Activated CD8-positive, alpha-beta T cell treated with anti-CD3 and anti-CD28 coated beads, Interleukin-2, amount 10 ng/mL, durations not matched to agents 7 days and 5 days (primary cell): ENCODE measurements at regions not wholly inside any gene's neighbourhood (a gene's known extent, or its start where the extent isn't known, plus 50 kb on each side); places are given as distances from the start of the nearest gene placed in this dataset.
"Not testable (repeated sequence)": the region's sequence is repeated elsewhere in the genome, so short reads cannot be mapped to it uniquely, and the experiment has no call there.

Source experiments
- ATAC-seq: fragments of 150-1000 bp; cut with Tn5 transposase; one replicate; pipeline ENCODE4 v1.10.0; 2021; ENCODE audit warnings: moderate library complexity
- CTCF ChIA-PET: fragments of 350-600 bp; sonication (Branson Sonifier 250); formaldehyde crosslinking; loops from one replicate; lab custom pipeline; 2021; ENCODE audit warnings: antibody characterized with exemption; lab: Charles Lee
- POLR2A ChIA-PET: fragments of 350-600 bp; sonication (Branson Sonifier 250); formaldehyde crosslinking; loops from one replicate; lab custom pipeline; 2021; ENCODE audit warnings: antibody characterized with exemption; lab: Charles Lee
- DNase-seq: peaks from one replicate; pipeline ENCODE4 v3.0.0-alpha.2; 2020
- H3K27ac Mint-ChIP-seq: one replicate; pipeline ENCODE4 v1.8.0; 2021; ENCODE audit warnings: mild to moderate bottlenecking, mixed read lengths
- H3K27me3 Mint-ChIP-seq: one replicate; pipeline ENCODE4 v1.8.0; 2021; ENCODE audit warnings: low read depth, mixed read lengths
- H3K36me3 Mint-ChIP-seq: one replicate; pipeline ENCODE4 v1.8.0; 2021; ENCODE audit warnings: low read depth, mixed read lengths
- H3K4me1 Mint-ChIP-seq: one replicate; pipeline ENCODE4 v1.8.0; 2021; ENCODE audit warnings: low read depth, mixed read lengths
- H3K4me3 Mint-ChIP-seq: one replicate; pipeline ENCODE4 v1.8.0; 2021; ENCODE audit warnings: mild to moderate bottlenecking, mixed read lengths
- H3K9me3 Mint-ChIP-seq: one replicate; pipeline ENCODE4 v1.8.0; 2022; ENCODE audit warnings: mixed read lengths; ENCODE audit not compliant: insufficient read depth

GRCh38 chr16:7865393-7865792 lies 532.7 kb downstream of the RBFOX1 start:
- H3K4me3 Mint-ChIP-seq, DNase-seq, ATAC-seq, H3K4me1 Mint-ChIP-seq, H3K36me3 Mint-ChIP-seq, POLR2A ChIA-PET, H3K27ac Mint-ChIP-seq, H3K9me3 Mint-ChIP-seq, CTCF ChIA-PET, H3K27me3 Mint-ChIP-seq: not testable (repeated sequence)

DNA sequence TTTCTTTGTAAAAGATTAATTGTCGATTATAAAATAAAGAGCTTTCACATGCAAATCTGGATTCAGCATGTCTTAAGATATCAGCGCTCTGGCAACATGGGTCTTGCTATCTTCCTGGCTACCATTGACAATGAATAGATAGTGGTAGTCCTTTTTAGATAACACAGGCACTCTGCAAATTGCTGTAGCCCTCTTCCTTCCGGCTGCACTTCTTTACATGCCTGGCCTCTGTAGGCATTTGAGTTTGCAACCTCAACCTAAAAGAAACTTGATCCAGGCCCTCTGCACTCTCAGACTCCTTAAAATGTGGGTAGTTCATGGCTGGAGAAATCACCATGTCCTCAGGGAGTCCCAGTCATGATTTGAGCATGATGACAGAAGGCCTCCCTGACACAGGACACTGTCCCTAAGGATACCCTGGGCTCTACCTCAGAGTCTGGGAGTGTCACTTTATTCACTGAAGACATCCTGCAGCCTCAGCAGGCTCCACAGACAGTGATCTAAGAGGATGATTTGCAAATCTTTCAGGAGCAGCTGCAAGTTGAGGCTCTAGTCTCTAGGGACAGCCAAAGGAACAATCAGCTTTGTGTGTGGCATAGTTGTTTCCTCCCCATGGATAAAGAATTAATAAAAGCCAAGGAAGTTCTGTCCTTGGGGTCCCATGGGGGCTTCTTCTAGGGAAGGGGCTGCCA lies 529.4 kb downstream of the RBFOX1 start:
- Mint-ChIP-seq H3K27me3 (no peaks in the 10 kb centered on the region), H3K27ac (no peak overlapping the region)

DNA sequence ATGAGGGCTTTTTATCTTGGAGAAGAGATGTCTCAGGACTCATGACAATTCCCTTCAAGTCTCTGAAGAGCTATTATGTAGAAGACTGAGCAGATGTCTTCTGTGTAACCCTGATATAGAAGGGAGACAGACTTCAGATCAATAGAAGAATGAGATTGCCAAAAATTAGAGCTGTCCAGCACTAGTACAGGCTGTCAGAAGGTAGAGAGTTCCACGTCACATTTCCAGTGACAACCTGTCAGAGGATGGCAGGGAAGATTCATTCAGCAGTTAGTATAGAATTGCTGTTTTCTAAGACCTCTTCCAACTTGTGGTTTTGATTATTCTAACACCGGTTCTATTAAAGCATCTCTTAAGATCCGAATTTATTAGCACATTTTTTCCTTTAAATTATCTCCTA lies 520.6 kb downstream of the RBFOX1 start:
- Mint-ChIP-seq H3K36me3 (no peaks in the 10 kb centered on the region), H3K4me1 (no peaks in the 10 kb centered on the region), H3K4me3 (no peak overlapping the region), H3K27ac (no peak overlapping the region), H3K27me3 (no peaks in the 10 kb centered on the region), H3K9me3 (peaks cover 11% of the 10 kb centered on the region)
- ChIA-PET POLR2A (no interaction called here), CTCF (no interaction called here)
- DNase-seq: no peak
- no peak for ATAC-seq

More for the DNA sequence above, 529.4 kb downstream of the RBFOX1 start:
- H3K4me1 Mint-ChIP-seq: no peaks in the 10 kb centered on the region
- POLR2A ChIA-PET: no interaction called here
- DNase-seq (no peak), ATAC-seq (no peak)
- H3K9me3 Mint-ChIP-seq: peaks cover 3% of the 10 kb centered on the region
- H3K36me3 Mint-ChIP-seq: no peaks in the 10 kb centered on the region
- H3K4me3 Mint-ChIP-seq: no peak overlapping the region
- CTCF ChIA-PET: no interaction called here

- Mint-ChIP-seq H3K27me3 (no peaks in the 10 kb centered on the region), H3K27ac (no peak overlapping the region), H3K4me1 (no peaks in the 10 kb centered on the region), H3K4me3 (no peak overlapping the region), H3K36me3 (no peaks in the 10 kb centered on the region), H3K9me3 (peaks cover 8% of the 10 kb centered on the region)
- DNase-seq: no peak
- ChIA-PET CTCF (no interaction called here), POLR2A (no interaction called here)
- ATAC-seq: no peak
Observed at GRCh38 chr16:7849841-7850240, 517.2 kb downstream of the RBFOX1 start.

DNA sequence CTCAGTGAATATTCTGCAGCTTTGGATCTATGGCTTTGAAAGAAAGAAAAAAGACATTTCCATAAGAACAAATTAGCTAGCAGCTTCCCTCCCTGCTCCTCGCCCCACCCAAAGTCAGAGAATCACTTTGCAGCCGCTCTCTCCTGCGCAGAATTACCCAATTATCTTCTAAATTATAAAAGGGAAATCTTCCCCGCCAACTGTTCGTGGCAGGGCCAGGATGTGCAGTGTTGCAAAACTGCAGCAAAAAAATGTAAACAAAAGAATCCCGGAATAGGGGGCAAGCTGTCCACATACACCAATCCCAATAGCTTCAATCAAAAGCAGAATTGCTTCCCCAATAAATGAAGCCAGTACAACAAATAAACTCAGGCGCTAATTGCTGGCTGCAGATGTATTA lies 510.6 kb downstream of the RBFOX1 start:
- Mint-ChIP-seq H3K9me3 (peaks cover 16% of the 10 kb centered on the region), H3K27me3 (no peaks in the 10 kb centered on the region), H3K27ac (no peak overlapping the region), H3K4me1 (no peaks in the 10 kb centered on the region), H3K36me3 (no peaks in the 10 kb centered on the region), H3K4me3 (no peak overlapping the region)
- ChIA-PET CTCF (no interaction called here), POLR2A (no interaction called here)
- no peak for DNase-seq
- no peak for ATAC-seq

DNA sequence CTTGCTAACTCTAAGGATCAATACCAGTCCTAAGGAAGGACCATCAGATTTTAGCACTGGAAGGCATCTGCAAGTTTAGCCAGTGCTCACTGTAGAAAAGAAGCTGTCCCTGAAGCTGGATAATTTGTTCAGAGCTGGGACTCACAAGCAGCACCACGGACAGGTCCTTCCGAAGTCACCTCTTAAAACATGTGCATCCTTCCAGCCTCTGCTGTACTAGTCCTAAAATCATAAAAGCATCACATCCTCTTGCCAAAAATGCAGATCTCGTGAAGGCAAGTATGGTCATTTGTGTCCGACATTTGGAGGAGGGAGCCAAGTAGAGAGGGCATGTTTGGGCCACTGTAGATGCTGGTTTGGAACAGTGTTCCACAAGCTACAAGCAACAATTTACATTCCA lies 506.9 kb downstream of the RBFOX1 start:
- Mint-ChIP-seq H3K4me1 (no peaks in the 10 kb centered on the region), H3K4me3 (no peak overlapping the region), H3K36me3 (no peaks in the 10 kb centered on the region), H3K27ac (no peak overlapping the region), H3K27me3 (no peaks in the 10 kb centered on the region), H3K9me3 (peaks cover 16% of the 10 kb centered on the region)
- no peak for ATAC-seq
- CTCF ChIA-PET: no interaction called here
- POLR2A ChIA-PET: no interaction called here
- DNase-seq: no peak

- POLR2A ChIA-PET: no interaction called here
- Mint-ChIP-seq H3K4me1 (no peaks in the 10 kb centered on the region), H3K36me3 (no peaks in the 10 kb centered on the region), H3K4me3 (no peak overlapping the region), H3K27me3 (no peaks in the 10 kb centered on the region), H3K27ac (no peak overlapping the region), H3K9me3 (no peaks in the 10 kb centered on the region)
- DNase-seq: no peak
- CTCF ChIA-PET: no interaction called here
- ATAC-seq: no peak
Observed at GRCh38 chr16:7834771-7835431, 502.3 kb downstream of the RBFOX1 start.

GRCh38 chr16:7820816-7821215 lies 488.2 kb downstream of the RBFOX1 start:
- peaks cover 7% of the 10 kb centered on the region for H3K9me3 Mint-ChIP-seq
- POLR2A ChIA-PET: no interaction called here
- no peak overlapping the region for H3K4me3 Mint-ChIP-seq
- H3K36me3 Mint-ChIP-seq: no peaks in the 10 kb centered on the region
- DNase-seq (no peak), ATAC-seq (no peak)
- H3K27ac Mint-ChIP-seq: no peak overlapping the region
- CTCF ChIA-PET: no interaction called here
- H3K4me1 Mint-ChIP-seq: no peaks in the 10 kb centered on the region
- H3K27me3 Mint-ChIP-seq: no peaks in the 10 kb centered on the region

GRCh38 chr16:7805686-7806396 lies 473.2 kb downstream of the RBFOX1 start:
- DNase-seq (no peak), ATAC-seq (no peak)
- CTCF ChIA-PET: no interaction called here
- Mint-ChIP-seq H3K27me3 (no peaks in the 10 kb centered on the region), H3K4me1 (no peaks in the 10 kb centered on the region), H3K27ac (no peak overlapping the region), H3K9me3 (peaks cover 10% of the 10 kb centered on the region), H3K4me3 (no peak overlapping the region), H3K36me3 (no peaks in the 10 kb centered on the region)
- POLR2A ChIA-PET: no interaction called here

- no peak for ATAC-seq
- Mint-ChIP-seq H3K27ac (no peak overlapping the region), H3K4me1 (no peaks in the 10 kb centered on the region), H3K9me3 (peaks cover 8% of the 10 kb centered on the region), H3K27me3 (no peaks in the 10 kb centered on the region), H3K36me3 (no peaks in the 10 kb centered on the region), H3K4me3 (no peak overlapping the region)
- ChIA-PET POLR2A (no interaction called here), CTCF (no interaction called here)
- no peak for DNase-seq
Observed at GRCh38 chr16:7804635-7805195, 472.1 kb downstream of the RBFOX1 start.

- ATAC-seq (no peak), DNase-seq (no peak)
- CTCF ChIA-PET: no interaction called here
- Mint-ChIP-seq H3K27ac (no peak overlapping the region), H3K9me3 (peaks cover 15% of the 10 kb centered on the region), H3K36me3 (no peaks in the 10 kb centered on the region), H3K4me1 (no peaks in the 10 kb centered on the region), H3K27me3 (no peaks in the 10 kb centered on the region), H3K4me3 (no peak overlapping the region)
- POLR2A ChIA-PET: no interaction called here
Observed at GRCh38 chr16:7792346-7792745, 459.7 kb downstream of the RBFOX1 start.

DNA sequence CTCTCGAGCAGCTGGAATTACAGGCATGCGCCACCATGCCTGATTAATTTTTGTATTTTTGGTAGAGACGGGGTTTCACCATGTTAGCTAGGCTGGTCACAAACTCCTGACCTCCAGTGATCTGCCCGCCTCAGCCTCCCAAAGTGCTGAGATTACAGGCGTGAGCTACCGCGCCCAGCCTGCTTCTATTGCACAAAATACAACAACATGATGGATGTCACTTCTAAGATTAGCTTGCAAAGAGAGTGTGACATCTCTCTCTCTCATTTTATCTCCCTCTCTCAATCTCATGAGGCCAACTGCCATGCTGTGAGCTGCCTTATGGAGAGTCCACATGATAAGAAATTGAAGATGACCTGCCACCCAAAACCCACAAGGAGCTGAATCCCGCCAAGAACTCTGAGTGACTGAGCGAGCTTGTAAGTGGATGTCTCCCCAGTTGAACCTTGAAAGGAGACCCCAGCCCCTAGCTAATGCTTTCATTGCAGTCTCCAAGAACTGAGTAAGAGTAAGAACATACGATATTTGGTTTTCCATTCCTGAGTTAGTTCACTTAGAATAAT lies 458.5 kb downstream of the RBFOX1 start:
- POLR2A ChIA-PET: no interaction called here
- Mint-ChIP-seq H3K4me1 (no peaks in the 10 kb centered on the region), H3K27ac (no peak overlapping the region), H3K4me3 (no peak overlapping the region), H3K36me3 (no peaks in the 10 kb centered on the region), H3K27me3 (no peaks in the 10 kb centered on the region), H3K9me3 (peaks cover 14% of the 10 kb centered on the region)
- no peak for ATAC-seq
- CTCF ChIA-PET: no interaction called here
- no peak for DNase-seq
